ENCODE measurements at regions not wholly inside any gene's neighbourhood (a gene's known extent, or its start where the extent isn't known, plus 50 kb on each side); places are given as distances from the start of the nearest gene placed in this dataset.

- no peaks in the 10 kb centered on the region for H3K9me3 Mint-ChIP-seq (ENCODE audit: unreplicated experiment)
- intact Hi-C loops (cut with micrococcal nuclease) = no loop called here
- BruUV-seq (replicated peaks) = no TSS peak
- H3K27me3 Mint-ChIP-seq (ENCODE audit: insufficient read depth, unreplicated experiment) = peaks cover 83% of the 10 kb centered on the region
- no peak overlapping the region for H3K4me3 Mint-ChIP-seq (ENCODE audit: unreplicated experiment)
- no peaks in the 10 kb centered on the region for H3K4me1 Mint-ChIP-seq (ENCODE audit: insufficient read depth, unreplicated experiment)
- H3K36me3 Mint-ChIP-seq (ENCODE audit: insufficient read depth, unreplicated experiment) = no peaks in the 10 kb centered on the region
- no peak for TF ChIP-seq CTCF (IDR thresholded peaks at IDR 0.05; ENCODE audit: unreplicated experiment)
- DNase-seq (ENCODE audit: unreplicated experiment) = no peak
- no peak overlapping the region for H3K27ac Mint-ChIP-seq (ENCODE audit: low read depth, unreplicated experiment)
- ChIA-PET POLR2A (no interaction called here), CTCF (no interaction called here)
Observed at GRCh38 chr20:60966766-60967165, 285.3 kb upstream of the CDH4 start.

GRCh38 chr20:60967431-60968316 lies 284.4 kb upstream of the CDH4 start:
- H3K9me3 Mint-ChIP-seq (ENCODE audit: unreplicated experiment) = no peaks in the 10 kb centered on the region
- no TSS peak for BruUV-seq (replicated peaks)
- no peak for TF ChIP-seq CTCF (IDR thresholded peaks at IDR 0.05; ENCODE audit: unreplicated experiment)
- H3K36me3 Mint-ChIP-seq (ENCODE audit: insufficient read depth, unreplicated experiment) = no peaks in the 10 kb centered on the region
- peaks cover 86% of the 10 kb centered on the region for H3K27me3 Mint-ChIP-seq (ENCODE audit: insufficient read depth, unreplicated experiment)
- ChIA-PET POLR2A (no interaction called here), CTCF (interaction anchor here (0.6 kb wide), 1 partner anchor 270 kb away, joined by 3 read pairs; no protein-coding TSS in a partner anchor)
- no peak overlapping the region for H3K4me3 Mint-ChIP-seq (ENCODE audit: unreplicated experiment)
- H3K27ac Mint-ChIP-seq (ENCODE audit: low read depth, unreplicated experiment) = no peak overlapping the region
- intact Hi-C loops (cut with micrococcal nuclease) = no loop called here
- DNase-seq (ENCODE audit: unreplicated experiment) = no peak
- no peaks in the 10 kb centered on the region for H3K4me1 Mint-ChIP-seq (ENCODE audit: insufficient read depth, unreplicated experiment)

- intact Hi-C loops (cut with micrococcal nuclease) = no loop called here
- Mint-ChIP-seq H3K27ac (ENCODE audit: low read depth, unreplicated experiment) (no peak overlapping the region), H3K4me1 (ENCODE audit: insufficient read depth, unreplicated experiment) (no peaks in the 10 kb centered on the region), H3K9me3 (ENCODE audit: unreplicated experiment) (no peaks in the 10 kb centered on the region), H3K36me3 (ENCODE audit: insufficient read depth, unreplicated experiment) (no peaks in the 10 kb centered on the region), H3K4me3 (ENCODE audit: unreplicated experiment) (no peak overlapping the region), H3K27me3 (ENCODE audit: insufficient read depth, unreplicated experiment) (peaks cover 88% of the 10 kb centered on the region)
- DNase-seq (ENCODE audit: unreplicated experiment) = no peak
- POLR2A ChIA-PET = no interaction called here
- no TSS peak for BruUV-seq (replicated peaks)
- TF ChIP-seq CTCF (IDR thresholded peaks at IDR 0.05; ENCODE audit: unreplicated experiment) = no peak
- CTCF ChIA-PET = no interaction called here
Observed at GRCh38 chr20:60968853-60969720, 283.0 kb upstream of the CDH4 start.

- TF ChIP-seq CTCF (IDR thresholded peaks at IDR 0.05; ENCODE audit: unreplicated experiment) = no peak
- H3K27ac Mint-ChIP-seq (ENCODE audit: low read depth, unreplicated experiment) = no peak overlapping the region
- no peak for DNase-seq (ENCODE audit: unreplicated experiment)
- intact Hi-C loops (cut with micrococcal nuclease) = no loop called here
- no peak overlapping the region for H3K4me3 Mint-ChIP-seq (ENCODE audit: unreplicated experiment)
- H3K36me3 Mint-ChIP-seq (ENCODE audit: insufficient read depth, unreplicated experiment) = no peaks in the 10 kb centered on the region
- CTCF ChIA-PET = interaction anchor here (0.6 to 0.8 kb wide), 2 partner anchors 119 to 735 kb away, joined by 3 to 5 read pairs; no protein-coding TSS in a partner anchor
- BruUV-seq (replicated peaks) = no TSS peak
- no peaks in the 10 kb centered on the region for H3K9me3 Mint-ChIP-seq (ENCODE audit: unreplicated experiment)
- POLR2A ChIA-PET = no interaction called here
- peaks cover 88% of the 10 kb centered on the region for H3K27me3 Mint-ChIP-seq (ENCODE audit: insufficient read depth, unreplicated experiment)
- no peaks in the 10 kb centered on the region for H3K4me1 Mint-ChIP-seq (ENCODE audit: insufficient read depth, unreplicated experiment)
Observed at GRCh38 chr20:60970601-60971000, 281.5 kb upstream of the CDH4 start.
